GM19193 (cell line): ENCODE measurements at regions not wholly inside any gene's neighbourhood (a gene's known extent, or its start where the extent isn't known, plus 50 kb on each side); places are given as distances from the start of the nearest gene placed in this dataset.

Experiments used
- POLR2A ChIP-seq: IDR thresholded peaks from 4 replicates; pipeline ENCODE4 v1.6.1; 2011; ENCODE audit not compliant: insufficient read depth, insufficient read length; ENCODE audit errors: extremely low read depth

DNA sequence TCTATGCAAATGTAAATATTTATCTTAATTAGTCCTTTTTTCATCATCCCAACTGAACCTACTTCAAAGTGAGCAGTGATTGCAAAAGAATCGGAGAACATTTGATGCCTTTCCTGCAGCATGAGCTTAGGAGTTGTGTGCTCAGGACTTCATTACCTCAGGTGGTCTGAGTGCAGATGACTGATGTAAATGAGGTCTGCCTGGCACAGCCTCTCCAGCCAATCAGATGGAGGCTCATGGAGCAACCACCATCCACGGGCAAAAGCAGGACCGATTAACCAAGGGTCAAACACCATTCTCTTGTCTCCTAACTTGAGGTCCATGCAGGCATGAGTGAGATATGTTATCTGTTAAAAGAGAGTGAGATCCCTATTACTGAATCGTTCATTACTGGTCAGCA, 165.7 kb upstream of the CARMIL1 start:
- no peak for TF ChIP-seq POLR2A

GRCh38 chr6:25118038-25118437, 161.1 kb upstream of the CARMIL1 start:
- TF ChIP-seq POLR2A: no peak

DNA sequence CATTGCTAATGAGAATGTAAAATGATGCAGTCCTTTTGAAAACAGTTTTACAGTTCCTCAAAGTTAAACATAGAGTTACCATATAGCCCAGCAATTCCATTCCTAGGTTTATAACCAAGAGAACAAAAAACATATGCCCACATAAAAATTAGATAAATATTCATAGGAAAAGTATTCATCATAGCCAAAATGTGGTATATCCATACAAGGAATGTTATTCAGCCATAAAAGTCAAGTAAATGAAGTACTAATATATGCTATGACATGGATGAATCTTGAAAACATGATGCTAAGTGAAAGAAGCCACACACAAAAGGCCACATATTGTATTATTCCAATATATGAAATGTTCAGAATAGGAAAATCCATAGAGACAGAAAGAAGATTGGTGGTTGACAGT, 158.0 kb upstream of the CARMIL1 start:
- no peak for TF ChIP-seq POLR2A

DNA sequence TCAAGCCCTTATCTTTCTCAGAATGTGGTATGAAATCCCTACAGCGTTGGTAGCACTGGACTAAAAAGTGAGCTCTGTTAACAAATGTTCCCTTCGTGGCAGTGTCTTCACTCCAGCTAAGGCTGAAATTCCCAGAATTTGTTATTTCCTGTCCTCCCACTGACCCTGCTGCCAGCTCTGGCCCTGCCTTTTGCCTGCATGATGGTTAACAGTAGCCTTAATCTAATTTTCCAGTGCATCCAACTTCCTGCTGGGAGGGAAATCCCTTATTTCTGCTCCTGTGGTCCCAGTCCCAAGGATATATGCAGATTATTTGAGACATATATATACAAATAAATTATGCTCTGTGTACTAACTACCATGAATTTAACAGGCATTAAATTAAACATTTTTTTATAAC, 157.2 kb upstream of the CARMIL1 start:
- TF ChIP-seq POLR2A: no peak

DNA sequence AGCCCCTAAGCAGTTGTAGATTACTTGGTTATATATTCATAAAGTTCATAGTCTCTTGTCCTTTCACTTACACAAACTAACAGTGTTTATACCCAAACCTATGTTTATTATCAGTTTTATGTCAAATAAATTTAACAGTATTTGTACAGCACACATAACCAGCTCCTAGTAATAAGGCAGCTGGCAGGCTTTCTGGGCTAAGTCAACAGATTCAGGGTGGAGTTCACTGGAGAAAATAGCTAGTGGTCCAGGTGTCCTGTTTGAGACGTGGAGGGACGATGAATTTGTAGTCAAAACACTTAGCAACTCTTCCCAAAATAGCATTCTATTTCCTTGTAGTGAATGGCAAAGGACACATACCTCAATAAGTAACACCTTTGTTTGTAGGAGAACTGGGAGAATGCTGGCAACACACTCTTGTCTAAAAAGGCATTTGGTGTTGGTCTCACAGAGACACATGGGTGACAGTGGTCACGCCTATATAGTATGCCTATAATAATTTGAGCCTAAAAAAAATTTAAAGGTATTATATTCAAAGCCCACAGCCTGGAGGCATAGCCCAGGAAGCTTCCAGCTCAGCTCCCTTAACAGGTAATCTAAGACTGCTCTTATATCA, 156.4 kb upstream of the CARMIL1 start:
- no peak for TF ChIP-seq POLR2A

DNA sequence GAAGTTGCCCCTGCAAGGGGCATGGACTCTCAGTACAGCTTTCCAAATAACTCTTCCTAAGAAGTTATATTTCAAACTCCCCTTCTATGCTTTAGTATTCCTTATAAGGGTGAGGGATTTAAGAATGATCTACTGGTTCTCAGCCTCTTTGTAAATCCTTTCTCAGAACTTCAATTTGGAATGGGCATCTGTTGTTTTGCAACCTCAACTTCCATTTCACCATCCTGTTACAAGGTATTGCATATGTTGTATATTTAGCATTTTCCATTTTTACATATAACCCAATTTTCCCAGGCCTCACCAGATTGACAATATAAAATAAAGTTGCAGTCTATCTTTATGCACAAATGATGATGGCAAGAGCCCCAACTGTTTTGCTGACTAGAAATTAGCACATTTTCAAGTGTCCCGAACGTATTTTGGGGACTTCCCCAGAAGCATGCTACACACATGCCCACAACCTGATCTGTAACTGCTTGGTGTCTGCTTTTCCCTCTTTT, 154.9 kb upstream of the CARMIL1 start:
- TF ChIP-seq POLR2A: no peak

- no peak for TF ChIP-seq POLR2A
Observed at GRCh38 chr6:25125736-25126135, 153.4 kb upstream of the CARMIL1 start.

DNA sequence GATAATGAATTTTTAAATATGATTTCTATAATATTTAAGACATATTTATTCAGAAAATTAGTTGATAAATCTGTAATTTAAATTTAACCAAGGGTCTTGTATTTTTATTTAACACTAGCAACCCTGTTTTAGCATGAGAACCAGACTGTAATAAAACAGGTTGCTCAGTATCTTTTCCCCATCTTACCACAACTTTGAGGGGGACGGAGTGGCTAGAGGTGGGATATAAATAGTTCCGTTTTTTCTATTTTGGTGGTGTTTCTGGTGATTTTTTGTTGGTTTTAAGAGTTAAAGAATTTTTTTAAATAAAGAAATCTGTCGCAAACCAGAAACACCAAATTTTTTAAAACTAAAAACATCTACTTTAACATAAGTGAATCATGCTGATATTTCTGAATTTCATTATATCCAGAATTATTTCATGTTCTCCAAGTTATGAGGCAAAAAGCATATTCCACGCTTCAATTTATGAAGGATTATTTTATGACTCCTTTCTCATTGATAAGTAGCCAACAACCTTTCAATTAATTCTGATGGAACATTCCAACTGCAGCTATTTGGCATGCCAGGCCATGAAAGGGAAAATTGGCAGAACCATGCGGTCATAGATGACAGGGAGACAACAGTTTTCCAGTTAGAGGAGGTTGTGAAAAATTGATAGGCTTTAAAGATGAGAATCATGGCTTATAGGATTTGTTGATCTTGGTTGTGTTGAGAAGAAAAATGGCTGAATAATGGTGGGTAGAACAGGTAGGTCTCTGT, 151.9 kb upstream of the CARMIL1 start:
- no peak for TF ChIP-seq POLR2A

DNA sequence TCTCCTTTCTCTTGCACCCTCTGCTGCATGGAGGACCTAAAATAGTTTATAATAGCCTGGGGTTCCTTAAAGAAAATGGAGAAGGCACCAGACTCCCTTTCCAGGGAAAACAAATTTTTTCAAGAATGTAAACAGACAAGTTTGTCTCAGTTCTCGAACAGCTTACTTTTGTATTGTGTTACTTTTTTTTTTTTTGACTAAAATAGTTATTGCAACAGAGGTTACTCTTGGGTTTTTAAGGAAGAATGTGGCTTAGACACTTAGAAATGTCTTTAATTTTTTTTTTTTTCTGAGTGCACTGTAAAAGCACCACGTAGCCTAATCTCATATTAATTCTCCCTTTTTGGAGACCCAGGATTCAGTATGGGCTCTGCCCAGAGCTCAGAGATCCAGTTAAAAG, 148.7 kb upstream of the CARMIL1 start:
- no peak for TF ChIP-seq POLR2A

DNA sequence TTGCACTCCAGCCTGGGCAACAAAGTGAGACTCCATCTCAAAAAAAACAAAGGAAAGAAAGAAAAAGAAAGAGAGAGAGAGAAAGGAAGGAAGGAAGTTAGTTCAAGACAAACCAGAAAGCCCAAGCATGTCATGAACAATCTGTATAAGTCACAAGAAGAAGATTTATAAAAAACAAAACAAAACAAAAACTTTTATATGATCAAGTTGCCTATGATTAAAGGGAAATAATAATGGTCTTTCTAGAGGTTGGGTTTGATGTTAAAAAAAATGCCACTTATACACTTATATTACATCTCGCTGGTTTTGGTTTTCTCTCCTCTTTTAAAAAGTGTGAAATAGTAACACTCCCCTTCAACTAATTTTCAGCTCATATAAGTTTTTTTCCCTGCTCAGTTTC, 146.2 kb upstream of the CARMIL1 start:
- no peak for TF ChIP-seq POLR2A

- no peak for TF ChIP-seq POLR2A
Observed at GRCh38 chr6:25133568-25133967, 145.6 kb upstream of the CARMIL1 start.

DNA sequence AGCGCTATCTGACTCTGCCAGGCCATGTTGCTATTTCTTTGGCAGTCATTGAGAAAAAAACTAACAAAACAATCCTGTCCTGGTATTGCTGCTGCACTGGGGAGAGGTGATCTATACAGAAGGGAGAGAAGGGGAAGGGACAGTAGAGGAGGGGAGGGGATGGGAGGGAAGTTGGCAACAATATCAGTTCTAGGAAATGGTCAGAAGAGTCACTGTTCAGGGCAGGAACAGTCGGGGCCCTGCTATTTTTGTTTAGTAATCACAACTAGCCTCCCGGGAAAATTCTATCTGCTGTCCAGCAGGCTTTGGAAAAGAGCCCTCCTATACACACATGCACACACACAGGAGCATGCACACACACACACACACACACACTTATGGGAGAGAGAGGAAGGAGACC, 142.3 kb upstream of the CARMIL1 start:
- TF ChIP-seq POLR2A: no peak

- TF ChIP-seq POLR2A: no peak
Observed at GRCh38 chr6:25137480-25137879, 141.7 kb upstream of the CARMIL1 start.

DNA sequence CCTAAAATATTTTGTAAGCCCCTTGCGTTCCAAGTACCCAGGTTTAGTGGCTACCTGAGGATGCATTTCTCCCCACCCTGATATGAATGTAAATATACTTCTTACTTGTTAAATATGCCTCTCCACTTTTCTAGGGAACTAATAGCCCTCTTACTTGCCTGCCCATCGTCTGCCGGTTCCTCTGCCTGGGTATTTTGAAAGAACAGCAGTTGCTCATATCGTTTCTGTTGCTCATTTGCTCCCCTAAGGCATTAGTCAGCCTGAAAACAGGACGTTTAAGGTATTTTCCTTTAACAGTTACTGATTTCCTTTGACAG, 141.3 kb upstream of the CARMIL1 start:
- no peak for TF ChIP-seq POLR2A

- TF ChIP-seq POLR2A: peak; percentile 66
Observed at GRCh38 chr6:25138233-25138933, 140.8 kb upstream of the CARMIL1 start.

DNA sequence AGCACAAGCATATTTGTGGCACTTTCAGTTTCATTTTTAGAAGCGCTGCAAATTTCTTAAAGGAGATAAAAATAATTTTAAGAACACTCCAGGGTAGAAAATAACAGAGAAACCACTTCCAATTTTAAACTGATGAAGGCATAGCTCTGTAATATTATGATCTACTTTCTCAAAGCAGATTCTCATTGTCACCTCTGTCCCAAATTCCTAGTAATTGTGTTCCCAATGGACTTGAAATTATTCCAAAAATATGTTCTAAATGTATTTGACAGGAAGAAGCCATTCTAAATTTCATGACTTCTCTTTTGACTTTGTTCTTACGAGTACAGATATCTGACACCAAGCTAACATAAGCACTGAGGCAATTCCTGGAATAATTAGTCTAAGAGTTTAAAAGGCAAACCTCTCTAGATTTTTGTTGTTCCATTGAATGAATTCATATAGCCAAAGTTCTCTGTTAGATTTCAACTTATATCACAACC, 140.2 kb upstream of the CARMIL1 start:
- no peak for TF ChIP-seq POLR2A
